ENCODE measurements at regions not wholly inside any gene's neighbourhood (a gene's known extent, or its start where the extent isn't known, plus 50 kb on each side); places are given as distances from the start of the nearest gene placed in this dataset.

GRCh38 chrX:23503835-23504539 lies 163.3 kb upstream of the PRDX4 start:
- TF ChIP-seq CTCF (IDR thresholded peaks at IDR 0.05 in 4 of 5, conservative IDR thresholded peaks at IDR 0.05 in 1 of 5) (no peak), POLR2A (IDR thresholded peaks at IDR 0.05) (no peak)

All from gastrocnemius medialis (tissue), 4 donors.